Dendritic cell treated with granulocyte-macrophage colony-stimulating factor and Interleukin-4, amounts not matched to agents 40 ng/mL and 50 ng/mL, for 4 days (primary cell): ENCODE measurements at regions not wholly inside any gene's neighbourhood (a gene's known extent, or its start where the extent isn't known, plus 50 kb on each side); places are given as distances from the start of the nearest gene placed in this dataset.

Experiments
- H3K27ac Mint-ChIP-seq: one replicate; pipeline ENCODE4 v1.8.0; 2022; ENCODE audit warnings: mild to moderate bottlenecking, mixed read lengths
- H3K27me3 Mint-ChIP-seq: one replicate; pipeline ENCODE4 v1.8.0; 2022; ENCODE audit warnings: mild to moderate bottlenecking, mixed read lengths
- H3K36me3 Mint-ChIP-seq: one replicate; pipeline ENCODE4 v1.8.0; 2022; ENCODE audit warnings: low read depth, mixed read lengths
- H3K4me1 Mint-ChIP-seq: one replicate; pipeline ENCODE4 v1.8.0; 2022; ENCODE audit warnings: low read depth, mixed read lengths
- H3K4me3 Mint-ChIP-seq: one replicate; pipeline ENCODE4 v1.8.0; 2022; ENCODE audit warnings: mild to moderate bottlenecking, moderate library complexity, mixed read lengths
- H3K9me3 Mint-ChIP-seq: one replicate; pipeline ENCODE4 v1.8.0; 2022; ENCODE audit warnings: mixed read lengths
- intact Hi-C: fragments of 100-400 bp; cut with micrococcal nuclease; formaldehyde crosslinking; loops from one replicate; pipeline ENCODE4 v1.15.0; 2022

DNA sequence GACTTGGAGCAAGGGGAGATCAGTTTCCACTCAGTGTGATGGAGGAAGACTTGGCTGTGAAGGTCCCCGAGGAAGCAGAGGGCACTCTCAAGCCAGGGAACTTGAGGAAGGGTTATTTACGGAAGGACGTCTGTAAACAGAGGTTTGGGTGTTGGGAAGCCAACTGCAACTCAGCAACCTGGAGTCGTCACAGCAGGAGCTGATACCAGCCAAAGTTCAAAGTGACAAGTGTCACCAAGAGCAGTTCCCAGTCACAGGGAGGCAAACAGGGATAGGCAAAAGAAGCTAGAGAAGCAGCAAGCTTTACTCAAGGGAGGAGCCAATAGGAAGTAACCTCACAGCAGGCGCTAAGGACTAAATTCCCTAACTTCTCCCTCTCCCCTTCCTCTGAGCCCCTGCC is 205.5 kb downstream of the EFNB2 start:
- Mint-ChIP-seq H3K9me3 (peaks cover 13% of the 10 kb centered on the region), H3K36me3 (no peaks in the 10 kb centered on the region), H3K4me1 (no peaks in the 10 kb centered on the region), H3K27me3 (no peaks in the 10 kb centered on the region), H3K4me3 (no peak overlapping the region), H3K27ac (no peak overlapping the region)
- intact Hi-C loops: no loop called here

DNA sequence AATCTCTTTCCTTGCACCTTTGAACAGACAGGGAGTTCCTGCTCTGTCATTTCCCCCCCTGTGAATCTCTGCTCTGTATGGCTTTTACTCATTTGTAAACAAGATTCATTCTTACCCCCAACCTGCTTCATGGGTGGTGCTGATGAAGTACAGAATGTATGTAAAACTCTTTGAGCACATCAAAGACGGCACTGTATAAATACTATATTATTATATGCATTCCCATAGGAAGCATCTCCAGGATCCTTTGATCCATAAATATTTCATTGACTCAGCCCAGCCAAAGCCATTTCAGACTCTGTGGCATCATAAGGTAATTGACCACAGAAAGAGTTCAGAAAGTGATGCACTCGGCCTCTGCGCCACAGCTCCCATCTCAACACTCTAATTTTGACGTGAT is 208.7 kb downstream of the EFNB2 start:
- intact Hi-C loops: no loop called here
- Mint-ChIP-seq H3K27ac (no peak overlapping the region), H3K9me3 (peaks cover 45% of the 10 kb centered on the region), H3K4me1 (no peaks in the 10 kb centered on the region), H3K36me3 (no peaks in the 10 kb centered on the region), H3K27me3 (no peaks in the 10 kb centered on the region), H3K4me3 (no peak overlapping the region)

DNA sequence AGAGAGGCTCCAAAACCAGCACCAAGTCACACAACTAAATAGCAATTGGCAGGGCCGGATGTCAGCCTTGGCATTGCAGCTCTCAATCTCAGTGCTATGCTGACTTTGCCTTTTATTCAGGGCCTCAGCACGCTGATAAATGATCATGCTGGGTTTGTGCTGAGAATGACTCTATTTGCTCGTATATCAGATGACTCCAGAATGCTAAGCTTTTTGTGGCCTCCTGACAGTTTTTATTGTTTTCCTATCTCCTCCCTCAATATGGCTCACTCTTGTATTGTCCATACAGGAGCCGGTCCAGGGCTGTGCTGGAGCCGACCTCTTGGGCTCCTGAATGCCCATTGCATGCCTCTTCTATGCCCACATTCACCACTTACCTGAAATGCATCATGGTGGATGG is 211.0 kb downstream of the EFNB2 start:
- H3K36me3 Mint-ChIP-seq: no peaks in the 10 kb centered on the region

DNA sequence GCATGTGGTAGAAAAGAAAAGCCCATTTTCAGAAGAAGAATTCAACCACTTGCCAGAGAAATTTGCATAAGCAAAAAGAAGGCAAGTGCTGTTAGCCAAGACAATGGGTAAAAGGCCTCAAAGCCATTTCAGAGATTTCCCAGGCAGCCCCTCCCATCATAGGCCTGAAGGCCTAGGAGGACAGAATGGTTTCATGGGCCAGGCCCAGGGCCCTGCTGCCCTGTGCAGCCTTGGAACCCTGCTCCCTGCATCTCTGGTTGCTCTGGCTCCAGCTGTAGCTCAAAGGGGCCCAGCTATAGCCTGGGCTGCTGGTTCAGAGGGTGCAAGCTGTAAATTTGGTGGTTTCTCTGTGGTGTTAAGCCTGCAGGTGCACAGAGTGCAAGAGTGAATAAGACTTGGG is 212.8 kb downstream of the EFNB2 start:
- intact Hi-C loops: no loop called here
- Mint-ChIP-seq H3K27ac (no peak overlapping the region), H3K4me1 (no peaks in the 10 kb centered on the region), H3K4me3 (no peak overlapping the region), H3K36me3 (no peaks in the 10 kb centered on the region), H3K9me3 (peaks cover 37% of the 10 kb centered on the region), H3K27me3 (no peaks in the 10 kb centered on the region)

More for the DNA sequence above, 211.0 kb downstream of the EFNB2 start:
- peaks cover 49% of the 10 kb centered on the region for H3K9me3 Mint-ChIP-seq
- intact Hi-C loops: no loop called here
- no peak overlapping the region for H3K4me3 Mint-ChIP-seq
- no peak overlapping the region for H3K27ac Mint-ChIP-seq
- H3K4me1 Mint-ChIP-seq: no peaks in the 10 kb centered on the region
- H3K27me3 Mint-ChIP-seq: no peaks in the 10 kb centered on the region

DNA sequence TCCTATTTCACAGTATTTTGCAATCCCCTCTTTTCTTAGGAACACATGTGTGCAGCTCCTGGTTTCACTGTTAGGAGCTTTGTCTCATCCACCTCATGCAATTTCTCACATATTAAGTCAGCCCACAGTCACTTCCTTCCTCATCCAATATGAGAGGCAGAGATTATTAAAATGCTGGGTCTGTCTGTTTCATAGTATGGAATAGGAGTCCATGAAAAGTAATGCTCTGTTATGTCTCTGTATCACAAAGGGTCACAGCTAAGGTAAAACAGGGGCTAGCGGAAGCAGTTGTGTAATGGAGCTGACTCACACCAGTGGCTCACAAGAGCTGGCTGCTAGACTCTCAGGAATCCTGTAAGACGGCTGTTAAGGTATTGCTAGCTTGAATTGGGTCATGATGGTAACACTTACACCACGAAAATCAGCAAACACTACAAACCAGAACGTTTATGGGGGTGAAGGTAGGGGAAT is 216.5 kb downstream of the EFNB2 start:
- Mint-ChIP-seq H3K27ac (no peak overlapping the region), H3K4me1 (no peaks in the 10 kb centered on the region), H3K4me3 (no peak overlapping the region), H3K9me3 (peaks cover 31% of the 10 kb centered on the region), H3K36me3 (no peaks in the 10 kb centered on the region), H3K27me3 (no peaks in the 10 kb centered on the region)
- intact Hi-C loops: no loop called here

DNA sequence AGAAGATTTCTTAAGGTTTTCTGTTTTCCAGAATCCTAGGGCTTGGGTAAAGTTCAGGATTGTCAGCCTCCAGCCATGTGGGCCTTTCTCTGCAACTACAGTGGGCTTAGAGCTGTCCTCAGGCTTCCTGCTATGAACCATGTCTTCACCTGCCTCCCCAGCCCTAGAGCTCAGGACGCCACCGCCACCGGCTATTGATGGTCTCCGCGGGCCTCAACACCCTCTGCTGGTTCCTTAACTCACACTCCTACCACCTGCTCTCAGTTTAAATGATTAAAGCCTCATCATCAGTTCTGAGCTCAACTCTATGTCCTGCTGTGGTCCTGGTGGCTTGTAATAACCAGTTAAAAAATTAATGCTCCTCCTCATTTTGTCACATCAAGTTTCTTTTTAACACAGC is 221.0 kb downstream of the EFNB2 start:
- intact Hi-C loops: no loop called here
- Mint-ChIP-seq H3K27me3 (no peaks in the 10 kb centered on the region), H3K4me3 (no peak overlapping the region), H3K27ac (no peak overlapping the region), H3K36me3 (no peaks in the 10 kb centered on the region), H3K9me3 (peaks cover 11% of the 10 kb centered on the region), H3K4me1 (no peaks in the 10 kb centered on the region)

DNA sequence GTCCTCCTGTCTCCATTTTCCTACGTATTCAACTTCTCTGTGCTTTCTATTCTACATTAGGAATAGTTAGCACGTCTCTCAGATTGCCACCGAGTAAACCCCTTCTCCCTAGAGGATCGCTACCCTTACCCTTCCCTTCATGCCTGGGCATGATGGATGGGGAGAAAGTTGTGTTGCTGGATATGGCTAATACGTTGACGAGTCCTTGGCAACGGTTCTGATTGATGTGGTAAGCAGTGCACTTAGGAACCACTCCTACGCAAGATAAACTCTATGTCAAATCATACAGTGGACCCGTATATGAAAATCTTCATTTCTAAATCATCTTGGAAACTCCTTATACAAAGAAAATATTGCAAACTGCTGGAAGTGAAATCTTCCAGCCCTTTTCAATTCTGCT is 224.5 kb downstream of the EFNB2 start:
- Mint-ChIP-seq H3K27ac (no peak overlapping the region), H3K36me3 (no peaks in the 10 kb centered on the region), H3K9me3 (peaks cover 27% of the 10 kb centered on the region), H3K4me3 (no peak overlapping the region), H3K4me1 (no peaks in the 10 kb centered on the region), H3K27me3 (no peaks in the 10 kb centered on the region)
- intact Hi-C loops: no loop called here

DNA sequence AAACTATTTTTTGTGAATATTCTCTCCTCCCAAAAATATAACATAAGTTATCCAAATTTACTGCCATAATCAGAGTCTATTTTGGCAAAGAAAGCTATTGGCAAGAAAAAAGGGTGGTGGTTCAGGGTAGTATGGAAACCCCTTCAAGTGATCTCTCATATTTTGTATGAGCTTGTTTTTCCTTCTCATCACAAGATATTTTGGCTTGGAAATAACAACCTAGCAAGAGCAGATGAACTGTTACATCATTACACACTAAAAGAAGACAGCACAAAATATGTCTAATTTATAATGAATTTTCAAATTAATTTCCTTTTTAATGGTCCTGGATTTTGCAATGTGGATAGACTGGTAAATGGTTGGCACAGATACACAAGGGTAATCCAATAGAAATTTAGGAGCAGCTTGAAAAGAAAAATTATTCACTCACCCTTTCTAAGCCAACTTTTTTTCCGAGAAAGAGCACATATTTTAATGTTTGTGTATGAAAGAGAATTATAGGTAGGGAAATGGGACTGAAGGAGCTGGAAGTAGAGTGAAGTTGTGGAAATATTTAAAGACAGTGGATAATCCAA is 225.1 kb downstream of the EFNB2 start:
- Mint-ChIP-seq H3K27me3 (no peaks in the 10 kb centered on the region), H3K27ac (no peak overlapping the region), H3K4me1 (no peaks in the 10 kb centered on the region), H3K36me3 (no peaks in the 10 kb centered on the region), H3K9me3 (peaks cover 30% of the 10 kb centered on the region), H3K4me3 (no peak overlapping the region)
- intact Hi-C loops: no loop called here

DNA sequence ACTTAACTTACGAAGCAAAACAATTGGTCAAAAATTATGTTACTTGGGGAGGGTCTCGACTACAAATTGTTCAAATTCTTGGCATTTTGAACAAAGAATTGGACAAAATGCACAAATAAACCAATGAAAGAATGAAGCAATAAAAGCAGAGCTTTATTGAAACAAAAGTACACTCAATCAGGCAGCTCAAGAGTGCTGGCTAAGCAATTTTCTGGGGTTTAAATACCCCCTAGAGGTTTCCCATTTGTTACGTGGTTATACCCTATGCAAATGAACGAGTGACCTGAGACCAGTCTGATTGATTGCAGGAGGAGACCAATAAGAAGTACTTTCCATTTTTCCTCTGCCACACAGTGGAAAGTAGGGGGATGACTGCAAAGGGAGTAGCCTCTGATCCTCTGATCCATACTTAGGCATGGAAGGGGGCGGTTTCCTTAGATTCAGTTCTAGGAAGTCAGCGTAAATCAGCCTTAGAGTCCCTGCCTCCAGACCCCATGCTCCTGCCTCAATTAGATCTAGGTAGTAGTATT is 228.6 kb downstream of the EFNB2 start:
- Mint-ChIP-seq H3K9me3 (peaks cover 19% of the 10 kb centered on the region), H3K27ac (no peak overlapping the region), H3K4me3 (no peak overlapping the region), H3K4me1 (no peaks in the 10 kb centered on the region), H3K36me3 (no peaks in the 10 kb centered on the region), H3K27me3 (no peaks in the 10 kb centered on the region)
- intact Hi-C loops: no loop called here

DNA sequence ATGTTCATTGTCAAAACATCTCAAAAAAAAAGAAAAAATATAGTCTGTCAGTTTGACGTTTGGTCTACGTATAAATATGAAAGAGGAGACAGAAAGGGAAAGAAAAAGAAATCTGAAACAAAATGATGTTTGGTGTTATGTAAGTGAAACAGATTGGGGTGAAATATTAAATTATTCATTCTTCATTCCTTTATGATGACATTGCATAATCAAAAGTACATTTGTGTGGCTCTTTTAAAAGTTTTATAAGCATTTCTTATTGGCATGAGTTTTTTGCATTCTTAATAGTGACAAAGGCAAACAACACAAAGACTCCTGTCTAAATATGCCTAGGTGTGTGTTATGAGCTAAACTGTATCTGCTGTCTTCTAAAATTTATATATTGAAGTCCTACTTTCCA is 232.6 kb downstream of the EFNB2 start:
- peaks cover 37% of the 10 kb centered on the region for H3K9me3 Mint-ChIP-seq
- H3K4me3 Mint-ChIP-seq: no peak overlapping the region
- H3K27me3 Mint-ChIP-seq: no peaks in the 10 kb centered on the region
- H3K4me1 Mint-ChIP-seq: no peaks in the 10 kb centered on the region
- no peak overlapping the region for H3K27ac Mint-ChIP-seq
- H3K36me3 Mint-ChIP-seq: no peaks in the 10 kb centered on the region
- intact Hi-C loops: no loop called here

DNA sequence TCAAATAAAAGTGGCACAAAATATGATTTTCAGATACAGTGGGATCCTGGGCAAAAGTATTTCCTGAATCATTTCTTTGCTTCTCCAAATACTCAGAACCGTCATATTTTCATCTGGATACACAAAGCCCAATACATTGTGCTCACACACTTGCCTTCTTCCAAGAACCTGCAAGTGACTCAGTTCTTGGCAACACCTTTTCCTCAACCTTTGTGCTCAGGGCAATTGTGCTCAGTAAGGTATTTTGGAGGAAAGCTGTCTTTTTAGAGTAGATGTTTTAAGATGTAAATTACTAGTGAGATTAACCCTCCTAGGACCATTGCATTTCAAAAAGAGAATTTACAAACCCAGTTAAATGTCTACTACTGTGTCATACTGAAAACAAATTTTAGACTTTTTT is 233.5 kb downstream of the EFNB2 start:
- no peaks in the 10 kb centered on the region for H3K27me3 Mint-ChIP-seq
- H3K27ac Mint-ChIP-seq: no peak overlapping the region
- no peak overlapping the region for H3K4me3 Mint-ChIP-seq
- intact Hi-C loops: no loop called here
- H3K4me1 Mint-ChIP-seq: no peaks in the 10 kb centered on the region
- peaks cover 38% of the 10 kb centered on the region for H3K9me3 Mint-ChIP-seq
- H3K36me3 Mint-ChIP-seq: no peaks in the 10 kb centered on the region

DNA sequence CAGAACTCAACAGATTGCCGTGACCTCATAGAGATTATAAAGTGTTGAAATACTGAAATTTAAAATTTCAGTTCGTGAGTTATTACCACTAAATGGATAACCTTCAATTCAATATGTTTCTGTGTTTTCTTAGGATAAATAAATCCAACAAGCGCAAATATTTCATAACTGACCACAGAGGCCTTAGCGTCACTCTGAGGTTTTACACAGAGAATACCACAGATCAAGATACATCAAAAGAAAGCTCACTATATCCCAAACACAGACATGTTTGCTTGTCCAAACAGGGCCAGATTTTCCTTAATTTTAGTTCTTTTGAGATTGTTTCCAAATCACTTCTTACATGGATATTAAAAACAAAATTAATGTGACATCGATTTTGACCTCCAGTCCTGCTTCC is 235.8 kb downstream of the EFNB2 start:
- no peaks in the 10 kb centered on the region for H3K36me3 Mint-ChIP-seq
- no peaks in the 10 kb centered on the region for H3K27me3 Mint-ChIP-seq
- H3K9me3 Mint-ChIP-seq: peaks cover 30% of the 10 kb centered on the region
- no peak overlapping the region for H3K27ac Mint-ChIP-seq
- no peak overlapping the region for H3K4me3 Mint-ChIP-seq
- intact Hi-C loops: no loop called here
- no peaks in the 10 kb centered on the region for H3K4me1 Mint-ChIP-seq

DNA sequence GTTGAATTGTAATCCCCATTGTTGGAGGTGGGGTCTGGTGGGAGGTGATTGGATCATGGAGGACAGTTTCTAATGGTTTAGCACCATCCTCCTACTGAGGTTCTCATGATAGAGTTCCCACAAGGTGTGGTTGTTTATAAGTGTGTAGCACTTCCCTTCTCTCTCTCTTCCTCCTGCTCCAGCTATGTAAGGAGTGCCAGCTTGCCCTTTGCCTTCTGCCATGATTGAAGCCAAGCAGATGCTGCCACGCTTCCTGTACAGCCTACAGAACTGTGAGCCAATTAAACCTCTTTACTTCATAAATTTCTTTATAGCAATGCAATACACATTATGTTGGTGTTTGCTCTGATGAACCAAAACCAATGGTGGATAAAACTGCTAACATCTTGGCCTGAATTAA is 238.2 kb downstream of the EFNB2 start:
- Mint-ChIP-seq H3K9me3 (peaks cover 30% of the 10 kb centered on the region), H3K4me1 (no peaks in the 10 kb centered on the region), H3K27me3 (no peaks in the 10 kb centered on the region), H3K4me3 (no peak overlapping the region), H3K27ac (no peak overlapping the region), H3K36me3 (no peaks in the 10 kb centered on the region)
- intact Hi-C loops: no loop called here

DNA sequence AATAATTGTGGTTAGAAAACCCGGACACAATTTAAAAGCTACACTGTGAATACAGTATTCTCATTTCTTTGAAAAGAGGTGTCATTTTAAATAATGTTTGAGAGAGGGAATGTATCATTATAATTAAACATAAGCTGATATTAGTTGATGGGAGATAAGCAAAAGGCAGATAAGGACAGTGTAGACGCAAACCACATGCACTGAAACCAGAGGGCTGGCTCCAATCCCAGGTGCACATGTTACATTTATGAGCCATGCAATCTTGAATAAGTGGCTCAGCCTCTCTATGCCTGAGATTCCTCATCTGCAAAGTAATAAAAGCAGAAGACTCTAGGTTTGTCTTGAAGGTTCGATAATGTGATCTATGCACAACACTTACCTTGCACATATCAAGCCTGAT is 238.7 kb downstream of the EFNB2 start:
- H3K27ac Mint-ChIP-seq: no peak overlapping the region
- intact Hi-C loops: no loop called here
- H3K36me3 Mint-ChIP-seq: no peaks in the 10 kb centered on the region
- H3K4me1 Mint-ChIP-seq: no peaks in the 10 kb centered on the region
- H3K4me3 Mint-ChIP-seq: no peak overlapping the region
- H3K27me3 Mint-ChIP-seq: no peaks in the 10 kb centered on the region
- H3K9me3 Mint-ChIP-seq: peaks cover 30% of the 10 kb centered on the region

DNA sequence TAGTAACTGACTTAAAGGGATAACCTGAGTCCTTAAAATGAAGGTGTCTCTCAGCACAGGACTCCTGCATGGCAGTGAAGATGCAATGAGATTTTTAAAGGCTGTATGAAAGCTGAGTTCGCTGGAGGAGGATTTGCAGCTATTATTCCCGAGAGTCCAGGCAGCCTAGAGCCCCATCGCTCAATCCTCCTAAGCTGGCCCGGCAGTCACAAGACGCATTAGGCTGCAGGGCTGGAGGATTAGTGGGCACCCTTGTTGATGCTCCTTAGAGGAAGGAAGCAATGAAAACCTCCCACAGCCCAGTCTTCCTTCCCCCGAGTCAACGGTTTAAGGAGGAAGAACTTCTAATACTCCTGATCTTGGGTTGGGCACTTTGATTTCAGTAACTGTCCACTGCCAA is 239.5 kb downstream of the EFNB2 start:
- no peak overlapping the region for H3K4me3 Mint-ChIP-seq
- no peaks in the 10 kb centered on the region for H3K36me3 Mint-ChIP-seq
- peaks cover 30% of the 10 kb centered on the region for H3K9me3 Mint-ChIP-seq
- no peaks in the 10 kb centered on the region for H3K4me1 Mint-ChIP-seq
- intact Hi-C loops: no loop called here
- H3K27me3 Mint-ChIP-seq: no peaks in the 10 kb centered on the region
- no peak overlapping the region for H3K27ac Mint-ChIP-seq
